Prostate gland (tissue), 2 donors: ENCODE measurements at regions not wholly inside any gene's neighbourhood (a gene's known extent, or its start where the extent isn't known, plus 50 kb on each side); places are given as distances from the start of the nearest gene placed in this dataset.

ENCODE experiments used
- DNase-seq: peaks from one replicate; pipeline ENCODE4 v3.0.0-alpha.2; 2019; ENCODE audit warnings: low spot score
- H3K27ac ChIP-seq, 2 donors: fragments of 200-600 bp; sonication (generic); 2 replicates each; pipeline ENCODE4 v1.5.1; 2017 to 2019
- H3K27me3 ChIP-seq: fragments of 200-600 bp; sonication (generic); replicated peaks from 2 replicates; pipeline ENCODE4 v1.5.1; 2019; ENCODE audit not compliant: insufficient read depth
- H3K36me3 ChIP-seq, 2 donors: fragments of 200-600 bp; sonication (generic); 1 replicate in 1 of 2; 2 replicates in 1 of 2; pipeline versions ENCODE4 v1.5.1 to v1.8.1; 2017 to 2019
- H3K4me1 ChIP-seq: fragments of 200-600 bp; sonication (generic); replicated peaks from 2 replicates; pipeline ENCODE4 v1.5.1; 2019
- H3K4me3 ChIP-seq, 2 donors: fragments of 200-600 bp; sonication (generic); 2 replicates each; pipeline ENCODE4 v1.5.1; 2017 to 2019
- H3K9me3 ChIP-seq: fragments of 200-600 bp; sonication (generic); 2 replicates; pipeline ENCODE4 v1.5.1; 2017
- POLR2A ChIP-seq: fragments of 450-650 bp; IDR thresholded peaks from one replicate; pipeline ENCODE4 v1.6.1; 2016; ENCODE audit warnings: antibody characterized with exemption, mild to moderate bottlenecking
- POLR2AphosphoS5 ChIP-seq: sonication (generic); formaldehyde crosslinking; IDR thresholded peaks from one replicate; pipeline ENCODE4 v1.6.1; 2017; ENCODE audit warnings: antibody characterized with exemption
- WGBS: methylation state at CpG from one replicate; pipeline ENCODE4 v1.1.5; 2018; 5-methylcytosine and 5-hydroxymethylcytosine counted together
- intact Hi-C: fragments of 100-400 bp; cut with DNase I; formaldehyde crosslinking; loops from one replicate; pipeline ENCODE4 v1.14.2; 2022
- TF ChIP-seq, protein P1 (sequence below), 4 experiments: fragments of 200-600 bp in 2 of 4; fragments of 450-650 bp in 2 of 4; sonication (generic) in 2 of 4; IDR thresholded peaks; 1 replicate in 3 of 4; 2 replicates in 1 of 4; pipeline ENCODE4 v1.5.1; 2016 to 2019; ENCODE audit warnings: antibody characterized with exemption in 4 of 4, mild to moderate bottlenecking in 2 of 4, moderate library complexity in 2 of 4

- Histone ChIP-seq H3K4me1 (no peaks in the 10 kb centered on the region), H3K36me3 (no peaks in the 10 kb centered on the region), H3K27ac (no peak overlapping the region), H3K4me3 (no peak overlapping the region), H3K27me3 (no peaks in the 10 kb centered on the region), H3K9me3 (no peaks in the 10 kb centered on the region)
- intact Hi-C loops = no loop called here
- WGBS = 75% methylated on average over 4 of the region's 4 CpGs
- TF ChIP-seq POLR2AphosphoS5 (no peak), POLR2A (no peak)
- TF ChIP-seq, protein P1, sequence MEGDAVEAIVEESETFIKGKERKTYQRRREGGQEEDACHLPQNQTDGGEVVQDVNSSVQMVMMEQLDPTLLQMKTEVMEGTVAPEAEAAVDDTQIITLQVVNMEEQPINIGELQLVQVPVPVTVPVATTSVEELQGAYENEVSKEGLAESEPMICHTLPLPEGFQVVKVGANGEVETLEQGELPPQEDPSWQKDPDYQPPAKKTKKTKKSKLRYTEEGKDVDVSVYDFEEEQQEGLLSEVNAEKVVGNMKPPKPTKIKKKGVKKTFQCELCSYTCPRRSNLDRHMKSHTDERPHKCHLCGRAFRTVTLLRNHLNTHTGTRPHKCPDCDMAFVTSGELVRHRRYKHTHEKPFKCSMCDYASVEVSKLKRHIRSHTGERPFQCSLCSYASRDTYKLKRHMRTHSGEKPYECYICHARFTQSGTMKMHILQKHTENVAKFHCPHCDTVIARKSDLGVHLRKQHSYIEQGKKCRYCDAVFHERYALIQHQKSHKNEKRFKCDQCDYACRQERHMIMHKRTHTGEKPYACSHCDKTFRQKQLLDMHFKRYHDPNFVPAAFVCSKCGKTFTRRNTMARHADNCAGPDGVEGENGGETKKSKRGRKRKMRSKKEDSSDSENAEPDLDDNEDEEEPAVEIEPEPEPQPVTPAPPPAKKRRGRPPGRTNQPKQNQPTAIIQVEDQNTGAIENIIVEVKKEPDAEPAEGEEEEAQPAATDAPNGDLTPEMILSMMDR (IDR thresholded peaks at IDR 0.05) = no peak
- DNase-seq = no peak
Measured at GRCh38 chr10:78414380-78414779, 380.7 kb downstream of the RPS24 start.

DNA sequence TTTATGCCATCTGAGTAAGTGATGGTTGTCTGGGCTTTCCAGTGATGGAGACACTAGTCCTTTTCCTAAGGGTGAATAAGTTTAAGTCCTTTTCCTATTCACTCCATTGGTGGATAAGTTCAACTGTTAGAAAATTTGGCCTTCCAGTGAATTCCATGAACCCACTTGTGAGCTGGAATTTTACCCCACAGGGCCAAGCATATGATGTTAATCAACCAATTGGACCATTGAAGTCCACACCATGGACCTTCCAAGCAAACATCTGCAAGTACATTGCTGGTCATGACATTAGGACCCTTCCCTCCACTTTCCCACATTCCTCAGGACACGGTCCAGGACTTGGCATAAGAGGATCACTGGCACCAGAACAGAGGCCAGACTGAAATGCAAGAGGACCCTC lies 381.4 kb downstream of the RPS24 start:
- H3K27ac ChIP-seq = no peak overlapping the region
- no peaks in the 10 kb centered on the region for H3K27me3 ChIP-seq
- no peaks in the 10 kb centered on the region for H3K9me3 ChIP-seq
- intact Hi-C loops = no loop called here
- H3K4me3 ChIP-seq = no peak overlapping the region
- no peak for DNase-seq
- H3K4me1 ChIP-seq = no peaks in the 10 kb centered on the region
- TF ChIP-seq POLR2A (no peak), POLR2AphosphoS5 (no peak)
- TF ChIP-seq, protein P1 (IDR thresholded peaks at IDR 0.05) = no peak
- H3K36me3 ChIP-seq = no peaks in the 10 kb centered on the region
- 79% methylated on average over 1 of the region's 1 CpG for WGBS

DNA sequence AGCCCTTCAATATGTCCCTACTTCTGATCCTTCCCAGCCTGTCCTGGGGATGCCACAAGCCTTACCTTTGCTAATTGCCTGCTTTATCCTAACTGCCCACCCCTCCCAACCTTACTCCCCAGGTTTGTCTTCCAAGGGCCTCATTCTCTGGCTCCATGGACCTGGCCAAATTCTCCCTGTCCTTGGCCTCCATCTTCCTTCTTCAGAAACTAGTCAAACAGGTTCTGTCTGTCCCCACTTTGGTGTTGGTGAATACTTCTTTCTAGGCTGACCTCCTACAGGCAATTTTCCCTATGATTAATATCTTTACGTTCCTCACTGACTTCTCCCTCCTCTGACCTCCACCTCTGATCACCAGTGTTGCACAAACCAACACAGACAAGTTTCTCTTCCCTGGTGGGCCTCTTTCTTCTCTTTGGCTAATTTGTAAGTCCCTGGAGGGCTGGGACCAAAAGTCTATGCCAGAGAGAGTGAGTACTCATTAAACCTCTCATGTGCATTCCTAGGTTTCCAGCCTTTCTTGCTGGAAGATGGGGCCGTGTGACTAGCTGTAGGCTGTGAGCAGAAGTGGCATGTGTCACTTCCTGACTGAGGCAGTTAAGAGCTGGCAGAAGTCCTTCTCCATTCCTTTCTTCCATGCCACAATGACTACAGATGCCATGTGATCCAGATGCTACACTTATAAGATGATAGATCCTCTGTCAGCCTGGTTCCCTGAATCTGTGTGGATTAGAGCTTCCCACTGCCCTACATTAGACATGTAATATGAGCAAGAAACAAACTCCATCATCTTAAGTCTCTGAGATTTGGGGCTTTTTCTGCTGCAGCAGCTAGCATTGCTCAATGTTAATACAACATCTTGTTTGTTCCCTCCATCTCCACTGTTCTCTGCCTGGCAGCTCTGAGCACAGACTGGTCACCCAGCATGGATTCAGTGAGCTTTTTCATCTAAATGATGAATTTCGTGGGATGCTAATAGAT lies 382.7 kb downstream of the RPS24 start:
- Histone ChIP-seq H3K9me3 (no peaks in the 10 kb centered on the region), H3K36me3 (no peaks in the 10 kb centered on the region), H3K4me1 (no peaks in the 10 kb centered on the region), H3K4me3 (no peak overlapping the region), H3K27me3 (no peaks in the 10 kb centered on the region), H3K27ac (no peak overlapping the region)
- 46% methylated on average over 3 of the region's 3 CpGs for whole genome bisulfite sequencing
- intact Hi-C loops = no loop called here
- TF ChIP-seq POLR2A = no peak
- TF ChIP-seq POLR2AphosphoS5 = no peak
- TF ChIP-seq, protein P1 (IDR thresholded peaks at IDR 0.05) = no peak
- no peak for DNase-seq

- no peaks in the 10 kb centered on the region for H3K4me1 ChIP-seq
- no peaks in the 10 kb centered on the region for H3K9me3 ChIP-seq
- no peak overlapping the region for H3K27ac ChIP-seq
- TF ChIP-seq POLR2A = no peak
- TF ChIP-seq POLR2AphosphoS5 = no peak
- TF ChIP-seq, protein P1 (IDR thresholded peaks at IDR 0.05) = no peak
- no peak overlapping the region for H3K4me3 ChIP-seq
- no peaks in the 10 kb centered on the region for H3K36me3 ChIP-seq
- H3K27me3 ChIP-seq = no peaks in the 10 kb centered on the region
- DNase-seq = no peak
- WGBS = 93% methylated on average over 16 of the region's 16 CpGs
- intact Hi-C loops = no loop called here
Measured at GRCh38 chr10:78417425-78418370, 384.0 kb downstream of the RPS24 start.
